GDM1 (cell line): ENCODE measurements at regions not wholly inside any gene's neighbourhood (a gene's known extent, or its start where the extent isn't known, plus 50 kb on each side); places are given as distances from the start of the nearest gene placed in this dataset.
"Not testable (repeated sequence)": the region's sequence is repeated elsewhere in the genome, so short reads cannot be mapped to it uniquely, and the experiment has no call there.

Experiments
- DNase-seq: peaks from one replicate; lab custom pipeline; 2025; lab: John Stamatoyannopoulos, UW

DNA sequence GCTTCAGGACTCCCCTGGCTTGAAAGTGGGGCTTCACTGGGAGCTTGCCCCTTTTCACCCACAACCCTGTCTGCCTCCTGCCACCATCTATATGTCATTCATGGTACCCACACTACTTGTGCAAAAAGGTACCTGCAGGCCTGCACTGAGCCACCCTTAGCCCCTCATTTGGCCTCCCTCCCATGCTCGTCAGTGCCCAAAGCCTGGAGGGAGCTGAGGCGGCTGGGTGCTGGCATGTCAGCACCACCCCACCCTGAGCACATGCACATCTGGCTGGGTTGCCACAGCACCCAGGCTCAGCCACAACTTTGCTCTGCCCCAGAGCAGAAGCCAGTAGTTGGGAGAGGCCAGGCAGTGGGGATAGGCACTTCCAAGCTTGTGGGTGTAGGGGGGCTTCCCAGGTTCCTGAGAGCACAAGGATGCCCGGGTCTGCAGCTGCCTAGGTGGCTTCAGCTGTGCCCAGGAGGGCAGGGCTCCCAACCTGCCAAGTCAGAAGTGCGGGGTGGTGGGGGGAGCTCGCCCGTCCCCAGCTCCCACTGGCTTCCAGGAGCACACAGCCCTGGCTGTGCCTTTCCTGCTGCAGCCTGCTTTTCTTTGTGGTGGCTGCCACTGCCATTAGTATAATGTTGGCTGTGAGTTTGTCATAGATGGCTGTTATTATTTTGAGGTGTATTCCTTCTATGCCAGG lies 1054.6 kb upstream of the EPHA6 start:
- DNase-seq: no peak

DNA sequence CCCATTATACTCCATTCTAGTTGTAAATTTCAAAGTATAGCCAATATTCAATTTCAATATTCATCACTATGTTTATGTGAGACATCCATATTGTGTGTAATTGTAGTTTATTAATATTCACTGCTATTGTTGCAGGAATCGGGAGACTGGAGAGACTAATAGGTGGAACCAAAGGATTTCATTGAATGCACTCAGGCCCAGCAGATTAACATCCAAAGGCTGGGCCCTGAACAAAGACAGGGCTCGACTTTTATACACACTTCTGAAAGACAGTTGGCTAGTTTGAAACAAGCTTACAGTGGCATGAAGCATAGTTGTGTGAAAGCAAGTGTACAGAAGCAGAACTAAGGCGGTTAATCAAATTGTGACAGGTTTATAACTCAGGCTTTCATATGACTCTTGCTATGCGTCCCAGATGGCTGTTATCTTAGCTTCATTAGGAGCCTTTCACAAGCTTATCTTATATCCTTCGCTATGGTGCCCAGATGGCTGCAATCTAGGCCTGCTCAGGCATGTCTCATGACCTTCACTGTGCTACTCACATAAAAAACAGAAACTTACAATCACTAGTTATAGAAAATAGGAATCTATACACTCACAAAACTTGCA lies 1038.8 kb upstream of the EPHA6 start:
- DNase-seq: no peak

DNA sequence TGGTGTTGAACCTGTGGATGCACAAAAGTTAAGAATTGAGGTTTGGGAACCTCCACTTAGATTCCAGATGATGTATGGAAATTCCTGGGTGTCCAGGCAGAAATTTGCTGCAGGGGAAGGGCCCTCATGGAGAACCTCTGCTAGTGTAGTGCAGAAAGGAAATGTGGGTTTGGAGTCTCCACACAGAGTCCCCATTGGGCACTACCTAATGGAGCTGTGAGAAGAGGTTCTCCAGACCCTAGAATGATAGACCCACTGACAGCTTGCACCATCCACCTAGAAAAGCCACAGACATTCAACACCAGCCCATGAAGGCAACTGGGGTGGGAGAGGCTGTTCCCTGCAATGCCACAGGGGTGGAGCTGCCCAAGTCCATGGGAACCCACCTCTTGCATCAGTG lies 1032.8 kb upstream of the EPHA6 start:
- DNase-seq: no peak

DNA sequence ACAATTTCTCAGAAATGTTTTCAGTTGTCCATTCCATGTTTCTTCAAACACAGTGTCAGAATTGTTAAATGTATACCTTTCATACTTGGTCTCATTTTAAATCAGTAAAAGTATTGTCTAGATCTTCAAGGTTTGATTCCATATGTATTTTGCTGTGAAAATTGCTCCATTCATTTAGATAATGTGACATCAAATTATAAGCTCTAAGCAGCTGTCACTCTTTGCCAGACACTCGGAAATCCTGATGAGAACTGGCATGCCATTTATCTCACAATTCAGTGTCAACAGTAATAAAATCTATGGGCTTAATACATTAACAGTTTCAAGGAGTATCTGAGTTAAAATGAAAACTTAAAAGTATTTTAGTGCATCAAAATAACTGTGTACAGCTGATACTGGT lies 1025.3 kb upstream of the EPHA6 start:
- no peak for DNase-seq

- no peak for DNase-seq
Measured at GRCh38 chr3:95797081-95797480, 1017.3 kb upstream of the EPHA6 start.

DNA sequence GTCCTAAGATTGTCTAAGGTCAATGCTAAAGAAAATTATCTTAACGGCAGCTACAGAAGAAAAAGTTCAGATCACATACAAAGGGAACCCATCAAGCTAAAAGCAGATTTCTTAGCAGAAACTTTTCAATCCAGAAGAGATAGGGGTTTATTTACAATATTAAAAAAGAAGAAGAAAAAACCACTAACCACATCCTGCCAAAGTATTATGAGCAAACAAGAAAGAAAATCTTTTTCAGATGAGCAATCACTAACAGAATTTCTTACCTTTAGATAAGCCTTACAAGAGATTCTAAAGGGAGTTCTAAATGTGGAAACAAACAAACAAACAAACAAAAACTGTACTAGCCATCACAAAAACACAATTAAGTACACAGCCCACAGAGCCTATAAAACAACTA lies 1015.8 kb upstream of the EPHA6 start:
- no peak for DNase-seq

- no peak for DNase-seq
Measured at GRCh38 chr3:95810462-95810861, 1003.9 kb upstream of the EPHA6 start.

GRCh38 chr3:95813244-95813643 lies 1001.1 kb upstream of the EPHA6 start:
- DNase-seq: no peak

- no peak for DNase-seq
Measured at GRCh38 chr3:95815828-95816227, 998.6 kb upstream of the EPHA6 start.

DNA sequence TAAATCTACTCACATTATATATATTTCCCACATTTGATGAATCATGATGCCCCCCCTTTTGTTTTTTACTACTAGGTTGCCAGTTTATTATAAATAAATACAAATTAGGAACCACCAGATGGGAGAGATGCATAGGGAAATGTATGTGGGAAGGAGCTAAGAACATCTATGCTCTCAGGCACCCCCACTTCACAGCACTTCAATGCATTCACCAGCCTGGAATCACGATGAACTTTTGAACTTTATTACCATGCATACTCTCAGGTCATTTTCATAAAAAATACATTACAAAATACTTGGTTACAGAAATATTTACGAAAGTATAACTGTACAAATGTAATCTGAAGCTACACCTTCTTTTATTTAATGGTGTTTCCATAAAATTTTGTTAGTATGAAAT lies 988.0 kb upstream of the EPHA6 start:
- DNase-seq: no peak

- no peak for DNase-seq
Measured at GRCh38 chr3:95832146-95832545, 982.2 kb upstream of the EPHA6 start.

- DNase-seq: not testable (repeated sequence)
Measured at GRCh38 chr3:95860628-95861027, 953.8 kb upstream of the EPHA6 start.

DNA sequence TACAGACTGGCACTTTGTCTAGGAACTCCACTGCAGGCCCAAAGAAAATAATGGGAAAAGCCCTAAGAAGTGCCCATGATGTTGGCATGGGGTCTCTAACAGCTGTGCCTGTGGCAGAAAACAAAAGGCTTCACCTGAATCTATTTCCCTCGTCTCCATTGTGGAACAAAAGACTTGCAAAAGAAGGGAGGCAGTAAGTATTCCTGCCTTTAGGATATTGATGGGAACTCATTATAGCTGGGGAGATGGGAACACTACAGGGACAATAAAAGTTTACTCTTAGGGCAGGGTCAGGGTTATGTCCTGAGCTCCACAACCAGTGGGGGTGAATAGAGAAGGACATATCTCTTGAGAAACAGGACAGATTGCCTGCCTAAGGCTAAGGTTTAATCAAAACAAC lies 930.6 kb upstream of the EPHA6 start:
- no peak for DNase-seq

DNA sequence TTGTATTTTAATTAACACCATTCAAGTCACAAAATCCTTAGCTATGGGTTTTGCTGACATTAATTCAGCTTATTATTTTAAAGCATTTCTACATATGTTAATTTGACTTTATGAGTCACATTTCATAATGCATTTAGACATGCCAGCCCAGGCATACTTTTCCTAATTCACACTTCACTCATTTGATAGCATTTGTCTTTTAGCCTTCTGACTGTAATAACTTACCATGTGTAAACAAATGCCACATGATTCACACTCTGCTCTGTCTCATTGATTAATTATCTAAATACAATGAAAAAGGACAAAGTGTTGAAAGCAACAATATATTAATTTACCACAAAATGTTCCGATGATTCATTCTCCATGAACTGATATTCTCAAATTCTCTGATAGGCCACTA lies 927.8 kb upstream of the EPHA6 start:
- no peak for DNase-seq

- DNase-seq: no peak
Measured at GRCh38 chr3:95887114-95887513, 927.3 kb upstream of the EPHA6 start.

- DNase-seq: no peak
Measured at GRCh38 chr3:95894820-95895219, 919.6 kb upstream of the EPHA6 start.

DNA sequence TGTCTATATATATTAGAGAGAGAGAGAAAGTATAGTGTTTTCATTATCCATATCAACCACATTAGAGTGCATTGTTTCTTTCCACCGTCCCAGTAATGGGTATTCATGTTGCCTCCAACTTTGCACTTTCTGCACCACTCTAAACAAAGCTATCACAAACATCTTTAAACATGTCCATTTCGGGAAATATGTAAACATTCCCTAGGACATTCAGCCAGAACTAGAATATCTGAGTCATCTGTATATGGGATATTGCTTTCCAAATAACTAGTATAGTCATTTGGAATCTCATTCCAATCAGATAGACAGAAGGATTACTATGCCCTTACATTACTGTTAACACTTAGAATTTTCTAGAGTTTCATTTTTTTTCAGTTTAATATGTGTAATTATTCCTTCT lies 914.9 kb upstream of the EPHA6 start:
- DNase-seq: no peak

DNA sequence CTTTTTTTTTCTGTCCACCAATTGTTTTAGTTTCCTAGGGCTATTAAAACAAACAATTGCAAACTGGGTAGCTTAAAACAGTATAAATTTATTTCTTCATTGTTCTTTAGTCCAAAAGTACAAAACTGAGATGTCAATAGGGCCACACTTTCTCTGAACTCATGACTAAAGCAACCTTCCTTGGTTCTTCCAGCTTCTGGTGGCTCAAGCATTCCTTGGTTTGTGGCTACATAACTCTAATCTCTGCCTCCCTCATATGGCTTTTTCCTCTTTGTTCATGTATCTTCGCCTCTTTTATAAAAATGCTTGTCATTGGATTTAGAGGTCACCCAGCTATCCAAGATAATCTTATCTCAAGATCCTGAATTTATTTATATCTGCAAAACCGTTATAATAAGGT lies 914.5 kb upstream of the EPHA6 start:
- DNase-seq: no peak

DNA sequence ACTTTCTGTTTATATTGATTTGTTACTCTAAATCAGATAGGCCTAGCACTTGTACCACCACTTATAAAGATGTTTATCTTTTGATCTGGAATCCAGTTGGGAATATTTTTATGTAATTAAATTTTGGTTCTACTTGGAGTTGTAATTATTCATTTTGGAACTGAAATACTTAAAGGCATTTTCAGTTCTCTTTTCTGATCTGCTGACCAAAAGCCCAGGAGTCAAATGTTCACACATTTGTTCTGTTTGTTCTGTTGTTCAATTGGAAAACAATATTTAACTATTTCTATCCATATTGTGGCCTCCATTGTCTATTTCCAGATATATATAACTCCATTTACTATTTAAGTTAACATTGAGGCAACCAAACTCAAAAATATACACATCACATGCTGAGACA lies 912.4 kb upstream of the EPHA6 start:
- no peak for DNase-seq

- no peak for DNase-seq
Measured at GRCh38 chr3:95905182-95905581, 909.2 kb upstream of the EPHA6 start.

GRCh38 chr3:95911767-95912166 lies 902.6 kb upstream of the EPHA6 start:
- DNase-seq: no peak

DNA sequence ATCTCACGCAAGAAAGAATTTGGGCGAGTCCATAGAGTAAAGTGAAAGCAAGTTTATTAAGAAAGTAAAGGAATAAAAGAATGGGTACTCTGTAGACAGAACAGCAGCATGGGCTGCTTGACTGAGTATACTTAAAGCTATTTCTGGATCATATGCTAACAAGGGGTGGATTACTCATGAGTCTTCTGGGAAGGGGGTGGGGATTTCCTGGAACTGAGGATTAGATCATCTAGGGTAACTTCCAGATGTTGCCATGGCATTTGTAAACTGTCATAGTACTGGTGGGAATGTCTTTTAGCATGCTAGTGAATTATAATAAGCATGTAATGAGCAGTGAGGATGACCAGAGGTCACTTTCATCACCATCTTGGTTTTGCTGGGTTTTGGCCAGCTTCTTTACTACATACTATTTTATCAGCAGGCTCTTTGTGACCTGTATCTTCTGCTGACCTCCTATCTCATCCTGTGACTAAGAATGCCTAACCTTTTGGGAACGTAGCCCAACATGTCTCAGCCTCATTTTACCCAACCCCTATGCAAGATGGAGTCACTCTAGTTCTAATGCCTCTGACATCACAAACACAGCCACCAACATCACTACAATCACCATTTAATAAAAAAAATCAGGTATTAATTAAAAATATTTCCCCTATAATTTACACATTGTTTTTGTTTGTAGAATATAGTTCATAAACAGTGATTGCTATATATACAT lies 890.7 kb upstream of the EPHA6 start:
- DNase-seq: no peak

DNA sequence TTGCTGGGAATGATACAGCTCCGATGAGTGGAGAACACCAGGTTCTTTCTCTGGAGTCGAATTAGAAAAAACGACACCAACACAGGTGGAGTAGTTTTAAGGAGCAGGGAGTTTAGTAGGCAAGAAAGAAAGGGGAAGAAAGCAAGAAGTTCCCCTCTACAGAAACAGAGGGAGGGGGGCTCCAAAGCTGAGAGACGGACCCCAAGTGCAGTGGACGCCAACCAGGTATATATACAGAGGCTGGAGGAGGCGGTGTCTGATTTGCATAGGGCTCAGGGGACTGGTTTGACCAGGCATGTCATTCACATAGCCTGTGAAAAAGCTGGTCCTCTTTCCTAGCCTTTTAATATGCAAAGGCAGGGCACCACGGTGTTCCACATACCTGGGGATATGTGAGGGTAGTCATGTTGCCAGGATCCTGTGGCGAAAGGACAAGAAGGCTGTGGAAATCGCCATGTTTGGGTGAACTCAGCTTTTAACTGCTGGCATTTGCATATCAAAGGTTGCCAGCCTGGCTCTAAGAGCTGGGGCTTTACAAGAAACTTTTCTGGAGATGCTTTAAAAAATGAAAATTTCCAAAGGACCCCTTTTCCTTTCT lies 887.4 kb upstream of the EPHA6 start:
- no peak for DNase-seq
